ACC112 (cell line): ENCODE measurements at regions not wholly inside any gene's neighbourhood (a gene's known extent, or its start where the extent isn't known, plus 50 kb on each side); places are given as distances from the start of the nearest gene placed in this dataset.
A peak's percentile ranks its signal among the peaks of the same experiment; 100 is the strongest.

Experiments used
- H2AFZ ChIP-seq: fragments of 200-600 bp; sonication (generic); one replicate; pipeline ENCODE4 v1.6.0; 2017; ENCODE audit warnings: antibody characterized with exemption, low read length; ENCODE audit not compliant: unreplicated experiment
- H3K27ac ChIP-seq: fragments of 200-600 bp; sonication (generic); 2 replicates; pipeline ENCODE4 v1.5.1; 2014; ENCODE audit warnings: low read depth, mild to moderate bottlenecking, antibody characterized with exemption, low read length, moderate library complexity
- H3K27me3 ChIP-seq: fragments of 200-600 bp; sonication (generic); 2 replicates; pipeline ENCODE4 v1.6.1; 2014; ENCODE audit warnings: mild to moderate bottlenecking, antibody characterized with exemption, low read length, moderate library complexity, mixed read lengths; ENCODE audit not compliant: insufficient read depth
- H3K36me3 ChIP-seq: fragments of 200-600 bp; sonication (generic); 2 replicates; pipeline ENCODE4 v1.6.1; 2016; ENCODE audit warnings: mild to moderate bottlenecking, antibody characterized with exemption, low read length, moderate library complexity, mixed read lengths; ENCODE audit not compliant: insufficient read depth
- H3K4me1 ChIP-seq: fragments of 200-600 bp; sonication (generic); one replicate; pipeline ENCODE4 v1.6.1; 2016; ENCODE audit warnings: low read length, mixed read lengths; ENCODE audit not compliant: insufficient read depth, unreplicated experiment, control insufficient read depth
- H3K4me3 ChIP-seq: fragments of 200-600 bp; sonication (generic); 2 replicates; pipeline ENCODE4 v1.5.1; 2014; ENCODE audit warnings: mild to moderate bottlenecking, low read depth, low read length
- H3K79me2 ChIP-seq: fragments of 200-600 bp; sonication (generic); one replicate; pipeline ENCODE4 v1.6.0; 2016; ENCODE audit warnings: low read length; ENCODE audit not compliant: control insufficient read depth, unreplicated experiment, insufficient read depth

DNA sequence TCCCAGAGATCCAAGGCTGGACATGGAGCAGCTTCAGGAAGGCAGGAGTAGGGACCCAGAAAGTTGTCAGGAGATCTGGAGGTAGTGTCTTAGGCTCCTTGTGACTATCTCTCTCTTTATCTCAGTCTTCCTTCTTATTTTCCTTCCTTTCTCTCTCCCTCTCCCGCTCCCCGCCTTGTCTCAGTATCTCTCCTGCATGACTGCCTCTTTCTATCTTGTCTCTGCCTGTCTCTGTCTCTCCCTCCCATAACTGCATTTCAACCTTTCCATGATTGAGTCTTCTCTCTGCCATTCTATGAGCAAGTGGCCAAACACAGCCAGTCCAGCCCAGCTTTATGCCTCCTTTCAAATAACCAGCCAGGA, 61.0 kb upstream of the NEK6 start:
- Histone ChIP-seq H2AFZ (no peak overlapping the region), H3K36me3 (no peaks in the 10 kb centered on the region), H3K4me1 (no peaks in the 10 kb centered on the region), H3K4me3 (no peak overlapping the region), H3K27me3 (no peaks in the 10 kb centered on the region), H3K27ac (no peak overlapping the region), H3K79me2 (no peaks in the 10 kb centered on the region)

- Histone ChIP-seq H3K27me3 (no peaks in the 10 kb centered on the region), H3K27ac (no peak overlapping the region), H3K4me1 (peaks cover 3% of the 10 kb centered on the region), H3K79me2 (no peaks in the 10 kb centered on the region), H3K4me3 (no peak overlapping the region), H2AFZ (no peak overlapping the region), H3K36me3 (no peaks in the 10 kb centered on the region)
These were observed 60.3 kb upstream of the NEK6 start for GRCh38 chr9:124197177-124198095.

GRCh38 chr9:124198331-124198730, 59.4 kb upstream of the NEK6 start:
- H3K4me1 ChIP-seq = peaks cover 8% of the 10 kb centered on the region
- H2AFZ ChIP-seq = no peak overlapping the region
- no peak overlapping the region for H3K27ac ChIP-seq
- no peak overlapping the region for H3K4me3 ChIP-seq
- H3K27me3 ChIP-seq = no peaks in the 10 kb centered on the region
- H3K36me3 ChIP-seq = no peaks in the 10 kb centered on the region
- no peaks in the 10 kb centered on the region for H3K79me2 ChIP-seq

DNA sequence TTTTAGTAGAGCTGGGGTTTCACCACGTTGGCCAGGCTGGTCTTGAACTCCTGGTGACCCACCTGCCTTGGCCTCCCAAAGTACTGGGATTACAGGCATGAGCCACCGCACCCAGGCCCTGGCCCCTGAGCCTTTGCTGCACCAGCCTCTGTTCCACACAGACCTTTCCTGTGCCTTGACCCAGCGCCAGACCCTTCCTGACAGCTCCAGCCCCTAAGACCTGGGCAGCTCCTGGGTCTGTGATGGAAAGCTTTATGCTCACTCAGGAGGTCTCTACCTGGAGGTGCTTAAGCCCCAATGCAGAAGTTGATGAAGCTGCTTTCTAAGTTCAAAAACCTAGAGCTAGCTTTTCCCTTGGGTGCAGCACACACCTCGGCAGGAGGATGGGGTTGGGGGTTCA, 58.8 kb upstream of the NEK6 start:
- H3K36me3 ChIP-seq = no peaks in the 10 kb centered on the region
- no peak overlapping the region for H2AFZ ChIP-seq
- no peak overlapping the region for H3K27ac ChIP-seq
- no peaks in the 10 kb centered on the region for H3K27me3 ChIP-seq
- no peak overlapping the region for H3K4me3 ChIP-seq
- no peaks in the 10 kb centered on the region for H3K79me2 ChIP-seq
- peaks cover 8% of the 10 kb centered on the region for H3K4me1 ChIP-seq

DNA sequence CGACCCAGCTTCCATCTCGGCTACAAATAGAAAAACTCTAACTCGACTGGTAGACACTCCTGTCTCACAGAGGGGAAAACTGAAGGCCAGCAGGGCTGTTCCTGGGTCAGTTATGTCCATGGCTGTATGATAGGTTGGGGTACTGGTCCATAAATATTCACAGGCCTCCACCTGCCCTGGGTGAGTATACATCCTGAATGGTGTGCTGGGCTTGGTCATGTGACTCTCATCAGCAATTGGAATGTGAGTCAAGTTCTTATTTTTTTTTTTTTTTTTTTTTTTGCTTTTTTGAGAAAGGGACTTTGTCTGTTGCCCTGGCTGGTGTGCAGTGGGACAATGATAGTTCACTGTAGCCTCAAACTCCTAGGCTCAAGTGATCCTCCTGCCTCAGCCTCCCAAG, 58.3 kb upstream of the NEK6 start:
- Histone ChIP-seq H3K36me3 (no peaks in the 10 kb centered on the region), H3K4me1 (peaks cover 8% of the 10 kb centered on the region), H3K27ac (no peak overlapping the region), H3K4me3 (no peak overlapping the region), H2AFZ (no peak overlapping the region), H3K27me3 (no peaks in the 10 kb centered on the region), H3K79me2 (no peaks in the 10 kb centered on the region)

- Histone ChIP-seq H2AFZ (peak overlapping the region; percentile 22), H3K4me3 (no peak overlapping the region), H3K27me3 (no peaks in the 10 kb centered on the region), H3K36me3 (no peaks in the 10 kb centered on the region), H3K27ac (no peak overlapping the region), H3K79me2 (no peaks in the 10 kb centered on the region), H3K4me1 (peaks cover 8% of the 10 kb centered on the region)
These were observed 55.2 kb upstream of the NEK6 start for GRCh38 chr9:124202447-124202971.

DNA sequence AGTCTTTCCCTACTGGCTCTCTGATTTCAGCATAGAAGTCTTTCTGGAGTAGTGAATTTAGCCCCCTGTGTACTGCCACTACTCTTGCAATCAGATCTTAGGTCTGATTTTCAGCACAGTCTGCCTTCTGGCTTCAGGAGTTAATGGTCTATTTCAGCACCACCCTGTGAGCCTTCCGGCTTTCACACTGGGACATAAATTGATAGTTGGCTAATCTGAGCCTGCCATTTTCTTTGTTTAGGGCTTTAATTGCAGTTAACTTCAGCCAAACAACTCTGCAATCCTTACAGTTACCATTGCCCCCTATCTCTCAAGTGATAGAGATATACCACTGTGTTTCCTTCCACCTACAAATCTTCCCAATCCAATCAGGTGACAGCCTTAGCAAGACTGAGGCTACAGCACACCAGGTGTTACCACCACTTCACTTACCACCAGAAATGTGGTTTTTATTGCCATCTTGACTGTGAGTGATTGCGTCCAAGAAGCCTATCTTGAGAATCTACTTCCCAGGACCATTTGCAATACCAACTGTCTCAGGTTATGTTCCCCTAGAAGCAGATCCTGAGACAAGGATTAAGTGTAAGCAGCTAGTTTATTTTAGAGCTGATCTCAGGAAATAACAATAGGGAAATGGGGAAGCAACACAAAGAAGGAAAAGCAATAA, 51.9 kb upstream of the NEK6 start:
- H3K27me3 ChIP-seq = no peaks in the 10 kb centered on the region
- peaks cover 14% of the 10 kb centered on the region for H3K4me1 ChIP-seq
- H3K27ac ChIP-seq = no peak overlapping the region
- H3K4me3 ChIP-seq = no peak overlapping the region
- no peaks in the 10 kb centered on the region for H3K79me2 ChIP-seq
- H3K36me3 ChIP-seq = no peaks in the 10 kb centered on the region
- no peak overlapping the region for H2AFZ ChIP-seq

DNA sequence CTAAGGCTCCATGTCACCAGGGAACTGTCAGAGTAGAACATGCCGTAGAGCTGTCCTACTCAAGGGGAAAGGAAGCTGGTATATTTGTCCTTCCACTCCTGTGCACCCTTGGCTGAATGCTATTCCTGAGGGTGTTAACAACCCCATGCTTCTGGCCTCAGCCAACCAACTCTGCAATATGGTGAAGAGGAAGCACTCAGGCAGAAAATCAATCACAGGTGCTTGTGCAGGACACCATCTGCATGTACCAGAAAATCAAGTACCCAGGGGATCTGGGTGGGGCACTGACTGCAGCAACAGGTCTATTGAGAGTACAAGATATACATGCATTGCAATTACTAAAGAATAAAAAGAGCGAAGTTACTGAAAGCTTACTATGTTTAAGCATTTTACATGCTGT, 51.4 kb upstream of the NEK6 start:
- H2AFZ ChIP-seq = no peak overlapping the region
- no peak overlapping the region for H3K27ac ChIP-seq
- H3K36me3 ChIP-seq = no peaks in the 10 kb centered on the region
- no peaks in the 10 kb centered on the region for H3K79me2 ChIP-seq
- peaks cover 19% of the 10 kb centered on the region for H3K4me1 ChIP-seq
- H3K27me3 ChIP-seq = no peaks in the 10 kb centered on the region
- no peak overlapping the region for H3K4me3 ChIP-seq
